ENCODE measurements at regions not wholly inside any gene's neighbourhood (a gene's known extent, or its start where the extent isn't known, plus 50 kb on each side); places are given as distances from the start of the nearest gene placed in this dataset.

GRCh38 chr18:77911971-77912605, 662.4 kb downstream of the GALR1 start:
- TF ChIP-seq, protein P1, sequence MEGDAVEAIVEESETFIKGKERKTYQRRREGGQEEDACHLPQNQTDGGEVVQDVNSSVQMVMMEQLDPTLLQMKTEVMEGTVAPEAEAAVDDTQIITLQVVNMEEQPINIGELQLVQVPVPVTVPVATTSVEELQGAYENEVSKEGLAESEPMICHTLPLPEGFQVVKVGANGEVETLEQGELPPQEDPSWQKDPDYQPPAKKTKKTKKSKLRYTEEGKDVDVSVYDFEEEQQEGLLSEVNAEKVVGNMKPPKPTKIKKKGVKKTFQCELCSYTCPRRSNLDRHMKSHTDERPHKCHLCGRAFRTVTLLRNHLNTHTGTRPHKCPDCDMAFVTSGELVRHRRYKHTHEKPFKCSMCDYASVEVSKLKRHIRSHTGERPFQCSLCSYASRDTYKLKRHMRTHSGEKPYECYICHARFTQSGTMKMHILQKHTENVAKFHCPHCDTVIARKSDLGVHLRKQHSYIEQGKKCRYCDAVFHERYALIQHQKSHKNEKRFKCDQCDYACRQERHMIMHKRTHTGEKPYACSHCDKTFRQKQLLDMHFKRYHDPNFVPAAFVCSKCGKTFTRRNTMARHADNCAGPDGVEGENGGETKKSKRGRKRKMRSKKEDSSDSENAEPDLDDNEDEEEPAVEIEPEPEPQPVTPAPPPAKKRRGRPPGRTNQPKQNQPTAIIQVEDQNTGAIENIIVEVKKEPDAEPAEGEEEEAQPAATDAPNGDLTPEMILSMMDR (IDR thresholded peaks at IDR 0.05; ENCODE audit: low read depth, low read length): no peak
- no peak overlapping the region for H3K4me3 ChIP-seq (ENCODE audit: low read depth, low read length)

DNA sequence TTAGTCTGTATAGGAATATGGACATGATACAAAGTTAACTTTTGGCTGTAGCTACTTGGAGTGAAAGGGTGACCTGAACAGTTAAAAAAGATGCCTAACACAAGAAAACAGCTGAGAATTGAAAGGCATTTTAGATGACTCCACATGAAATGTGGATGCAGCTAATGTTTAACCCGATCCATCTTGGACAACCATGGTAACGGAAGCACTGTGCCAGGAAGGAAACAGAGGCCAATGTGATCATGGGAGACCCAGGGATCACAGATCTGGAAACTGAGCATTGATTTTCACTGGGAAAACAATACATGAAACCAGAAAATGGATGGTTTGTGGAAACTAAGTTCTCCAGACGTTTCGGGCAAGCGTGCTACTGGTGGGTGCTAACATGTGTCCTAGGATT, 669.1 kb downstream of the GALR1 start:
- TF ChIP-seq, protein P1 (IDR thresholded peaks at IDR 0.05; ENCODE audit: low read depth, low read length): no peak
- no peak overlapping the region for H3K4me3 ChIP-seq (ENCODE audit: low read depth, low read length)

DNA sequence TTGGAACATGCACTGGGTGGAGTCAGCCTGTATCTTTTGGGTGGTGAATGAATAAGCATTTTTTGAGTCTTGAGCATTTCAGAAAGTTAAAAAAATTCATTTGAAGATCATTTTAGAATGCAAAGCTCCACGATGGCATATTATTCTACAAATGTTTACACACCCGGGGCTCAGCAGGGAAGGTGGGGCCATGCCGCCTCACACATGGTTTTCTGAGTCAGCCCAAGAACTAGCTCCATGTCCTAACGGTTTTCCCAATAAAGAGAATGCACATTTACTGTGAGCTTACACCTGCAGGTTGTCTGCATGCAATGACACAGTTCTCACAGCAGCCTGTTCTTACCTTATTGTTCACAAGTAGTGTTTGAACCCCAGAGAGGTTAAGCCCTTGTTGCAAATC, 670.3 kb downstream of the GALR1 start:
- TF ChIP-seq, protein P1 (IDR thresholded peaks at IDR 0.05; ENCODE audit: low read depth, low read length): no peak
- no peak overlapping the region for H3K4me3 ChIP-seq (ENCODE audit: low read depth, low read length)

DNA sequence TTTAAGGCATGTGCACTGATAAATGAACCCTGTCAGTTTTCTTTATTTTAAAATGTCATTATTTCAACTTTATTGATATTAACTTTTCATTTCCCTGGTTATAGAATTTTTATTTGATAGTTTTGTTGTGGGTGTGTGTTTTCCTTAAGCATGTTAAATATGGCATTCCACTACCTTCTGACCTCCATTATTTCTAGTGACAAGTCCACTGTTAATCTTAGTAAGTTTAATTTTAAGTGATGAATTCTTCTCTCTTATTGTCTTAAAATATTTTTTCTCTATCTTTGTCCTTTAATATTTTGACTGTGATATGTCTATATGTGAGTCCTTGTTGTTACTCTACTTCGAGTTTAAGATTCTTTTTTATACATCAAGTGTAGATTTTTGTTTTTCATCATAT, 685.7 kb downstream of the GALR1 start:
- TF ChIP-seq, protein P1 (IDR thresholded peaks at IDR 0.05; ENCODE audit: low read depth, low read length): no peak
- no peak overlapping the region for H3K4me3 ChIP-seq (ENCODE audit: low read depth, low read length)

DNA sequence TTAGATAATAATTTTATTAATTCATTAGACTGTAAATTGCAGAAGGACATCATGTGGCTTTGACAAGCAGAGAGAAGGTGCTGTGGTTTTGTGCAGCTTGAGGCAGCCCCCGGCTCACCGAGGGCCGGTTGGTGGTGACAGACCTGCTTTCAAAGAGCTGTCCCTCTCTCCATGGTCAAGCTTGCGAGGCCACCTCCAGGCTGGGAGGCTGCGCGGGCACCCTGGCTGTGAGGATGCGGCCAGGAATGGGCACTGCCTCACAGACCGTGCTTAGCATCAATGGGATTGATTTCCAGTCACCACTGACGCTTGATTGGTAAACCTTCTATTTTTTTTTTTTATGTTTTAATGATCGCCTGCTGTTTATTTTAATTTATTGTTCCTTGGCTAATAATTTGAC, 690.9 kb downstream of the GALR1 start:
- TF ChIP-seq, protein P1 (IDR thresholded peaks at IDR 0.05; ENCODE audit: low read depth, low read length): no peak

GRCh38 chr18:77944533-77944932, 694.9 kb downstream of the GALR1 start:
- TF ChIP-seq, protein P1 (IDR thresholded peaks at IDR 0.05; ENCODE audit: low read depth, low read length): no peak
- H3K4me3 ChIP-seq (ENCODE audit: low read depth, low read length): no peak overlapping the region

More for the DNA sequence above, 690.9 kb downstream of the GALR1 start:
- no peak overlapping the region for H3K4me3 ChIP-seq (ENCODE audit: low read depth, low read length)

GRCh38 chr18:77948567-77948966, 698.9 kb downstream of the GALR1 start:
- TF ChIP-seq, protein P1 (IDR thresholded peaks at IDR 0.05; ENCODE audit: low read depth, low read length): no peak
- no peak overlapping the region for H3K4me3 ChIP-seq (ENCODE audit: low read depth, low read length)
